Stomach smooth muscle (tissue), 2 donors: ENCODE measurements at regions not wholly inside any gene's neighbourhood (a gene's known extent, or its start where the extent isn't known, plus 50 kb on each side); places are given as distances from the start of the nearest gene placed in this dataset.
"Not testable (repeated sequence)": the region's sequence is repeated elsewhere in the genome, so short reads cannot be mapped to it uniquely, and the experiment has no call there.

Experiments
- H3K27ac ChIP-seq: one replicate; pipeline ENCODE4 v1.7.0; 2013; ENCODE audit warnings: mild to moderate bottlenecking, low read length, inconsistent platforms
- H3K27me3 ChIP-seq, 2 donors: one replicate each; pipeline ENCODE4 v1.7.0; 2013; ENCODE audit warnings: low read length in 2 of 2; ENCODE audit not compliant: insufficient read depth in 2 of 2, control insufficient read depth in 1 of 2
- H3K36me3 ChIP-seq, 2 donors: one replicate each; pipeline ENCODE4 v1.7.0; 2013; ENCODE audit warnings: low read length in 2 of 2; ENCODE audit not compliant: control insufficient read depth in 2 of 2, insufficient read depth in 2 of 2
- H3K4me1 ChIP-seq: one replicate; pipeline ENCODE4 v1.7.0; 2013; ENCODE audit warnings: low read length; ENCODE audit not compliant: control insufficient read depth, insufficient read depth
- H3K4me3 ChIP-seq, 2 donors: one replicate each; pipeline ENCODE4 v1.7.0; 2013; ENCODE audit warnings: low read length in 2 of 2
- H3K9ac ChIP-seq, 2 donors: one replicate each; pipeline ENCODE4 v1.7.0; 2013; ENCODE audit warnings: low read length in 2 of 2, mild to moderate bottlenecking in 1 of 2
- H3K9me3 ChIP-seq, 2 donors: one replicate each; pipeline ENCODE4 v1.7.0; 2013; ENCODE audit warnings: low read length in 2 of 2; ENCODE audit not compliant: control insufficient read depth in 2 of 2
- donor health status: healthy.
- donor health status: Pancreatic carcinoma.

DNA sequence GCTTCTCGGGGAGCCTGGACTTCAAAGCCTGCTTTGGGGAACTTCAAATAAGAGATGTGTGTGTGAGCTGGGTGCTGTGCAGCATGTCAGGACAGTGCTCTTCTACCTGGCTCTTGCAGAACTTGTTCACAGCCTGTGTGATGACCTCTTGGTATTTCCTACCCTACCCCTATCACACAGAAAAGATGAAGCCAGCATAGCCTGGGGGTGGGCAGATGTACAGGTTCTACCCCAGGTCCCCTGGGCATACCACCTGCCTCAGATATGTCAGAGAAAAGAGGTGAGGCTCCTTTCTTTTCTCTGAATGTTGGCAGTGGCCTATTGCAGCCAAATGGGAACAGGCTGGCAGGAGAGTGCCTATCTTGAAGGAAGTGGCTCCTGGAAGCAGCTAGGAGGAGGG is 111.7 kb upstream of the ALG10B start:
- H3K27ac ChIP-seq: no peak overlapping the region
- H3K27me3 ChIP-seq: no peaks in the 10 kb centered on the region

DNA sequence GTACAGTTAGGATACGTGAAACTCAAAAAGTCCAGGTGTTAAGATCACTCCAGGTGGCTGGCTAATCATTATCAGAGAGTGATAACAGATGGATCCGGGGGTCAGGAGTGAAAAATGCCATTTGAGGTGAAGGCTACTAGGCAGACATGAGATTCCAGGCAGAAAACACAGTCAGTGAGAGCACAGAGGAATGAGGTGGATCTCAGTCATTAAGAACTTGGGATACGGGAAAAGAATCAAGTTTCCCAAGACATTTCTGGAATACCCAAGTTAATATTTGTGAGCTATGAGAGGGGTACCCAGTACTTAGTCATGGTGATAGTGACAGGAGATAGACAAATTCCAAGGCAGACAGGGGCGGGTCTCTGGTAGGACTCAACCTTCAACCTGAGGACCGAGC is 94.6 kb upstream of the ALG10B start:
- Histone ChIP-seq H3K9me3 (no peaks in the 10 kb centered on the region), H3K9ac (no peak overlapping the region), H3K4me3 (no peak overlapping the region), H3K36me3 (no peaks in the 10 kb centered on the region), H3K27me3 (no peaks in the 10 kb centered on the region), H3K27ac (no peak overlapping the region), H3K4me1 (no peaks in the 10 kb centered on the region)

More for the DNA sequence above, 111.7 kb upstream of the ALG10B start:
- Histone ChIP-seq H3K4me3 (no peak overlapping the region), H3K4me1 (no peaks in the 10 kb centered on the region), H3K9ac (no peak overlapping the region), H3K36me3 (no peaks in the 10 kb centered on the region), H3K9me3 (no peaks in the 10 kb centered on the region)

DNA sequence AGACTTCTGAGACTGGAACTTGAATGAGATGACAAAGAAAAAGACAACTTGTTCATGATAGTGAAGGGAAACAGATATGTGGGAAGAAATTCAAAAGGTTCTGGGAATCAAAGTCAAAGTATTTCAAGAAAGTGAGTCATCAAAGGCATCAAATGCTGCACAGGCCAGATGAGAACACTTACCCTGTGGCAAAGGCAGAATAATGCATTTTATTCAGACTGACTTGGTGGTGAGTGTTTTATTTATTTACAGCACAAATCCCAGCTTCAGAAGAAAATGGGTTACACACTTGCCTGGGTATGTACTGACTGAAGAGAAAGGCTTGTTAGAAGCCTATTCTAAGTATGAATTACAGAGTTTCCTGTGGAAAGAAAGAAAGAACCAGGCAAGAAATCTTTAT is 78.2 kb upstream of the ALG10B start:
- H3K36me3 ChIP-seq, H3K27ac ChIP-seq, H3K27me3 ChIP-seq, H3K9me3 ChIP-seq, H3K9ac ChIP-seq, H3K4me1 ChIP-seq, H3K4me3 ChIP-seq: not testable (repeated sequence)

DNA sequence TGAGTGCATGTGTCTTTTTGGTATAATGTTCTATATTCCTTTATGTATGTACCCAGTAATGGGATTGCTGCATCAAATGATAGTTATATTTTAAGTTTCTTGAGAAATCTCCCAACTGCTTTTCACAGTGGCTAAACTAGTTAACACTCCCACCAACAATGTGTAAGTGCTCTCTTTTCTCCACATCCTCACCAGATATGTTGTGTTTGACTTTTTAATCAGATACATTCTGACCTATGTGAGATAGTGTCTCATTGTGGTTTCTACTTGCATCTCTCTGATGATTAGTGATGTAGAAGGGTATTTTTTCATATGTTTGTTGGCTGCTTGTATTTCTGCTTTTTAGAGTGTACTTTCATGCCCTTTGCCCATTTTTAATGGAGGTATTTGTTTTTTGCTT is 62.8 kb upstream of the ALG10B start:
- Histone ChIP-seq H3K9ac (no peak overlapping the region), H3K4me3 (no peak overlapping the region), H3K36me3 (no peaks in the 10 kb centered on the region), H3K27ac (no peak overlapping the region), H3K4me1 (no peaks in the 10 kb centered on the region), H3K9me3 (no peaks in the 10 kb centered on the region), H3K27me3 (no peaks in the 10 kb centered on the region)

DNA sequence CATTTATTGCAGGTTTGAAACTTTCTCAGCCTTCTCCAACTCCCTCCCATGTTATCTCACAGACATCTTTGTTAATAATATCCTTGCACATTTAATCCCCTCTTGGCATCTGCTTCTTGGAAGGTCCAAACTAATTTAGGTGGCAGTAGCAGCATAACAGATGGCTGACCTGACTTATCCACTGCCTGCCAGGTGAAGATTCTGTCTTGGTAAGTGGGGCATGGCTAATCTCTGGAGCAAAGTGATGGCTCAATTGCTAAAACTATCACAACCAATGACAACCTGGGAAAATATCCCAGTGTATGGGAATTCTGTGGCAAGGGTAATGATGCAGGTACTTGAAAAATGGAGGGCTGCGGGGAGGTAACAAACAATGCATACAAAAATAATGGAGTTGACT is 58.2 kb upstream of the ALG10B start:
- Histone ChIP-seq H3K9ac (no peak overlapping the region), H3K4me3 (no peak overlapping the region), H3K36me3 (no peaks in the 10 kb centered on the region), H3K9me3 (no peaks in the 10 kb centered on the region), H3K4me1 (no peaks in the 10 kb centered on the region), H3K27ac (no peak overlapping the region), H3K27me3 (peaks cover 0 to 2% of the 10 kb centered on the region in 2 donors)
